ENCODE measurements at regions not wholly inside any gene's neighbourhood (a gene's known extent, or its start where the extent isn't known, plus 50 kb on each side); places are given as distances from the start of the nearest gene placed in this dataset.
A peak's percentile ranks its signal among the peaks of the same experiment; 100 is the strongest.

- DNase-seq, result no peak
Observed at GRCh38 chr15:89421219-89421618, 75.2 kb downstream of the RHCG start.

GRCh38 chr15:89419370-89419984 lies 76.9 kb downstream of the RHCG start:
- DNase-seq, result peak; percentile 30

GRCh38 chr15:89417206-89417725 lies 79.1 kb downstream of the RHCG start:
- DNase-seq, result no peak

- DNase-seq, result peak; percentile 24
Observed at GRCh38 chr15:89416339-89417183, 79.8 kb downstream of the RHCG start.

- no peak for DNase-seq
Observed at GRCh38 chr15:89414571-89414970, 79.9 kb upstream of the POLG start.

GRCh38 chr15:89413877-89414276 lies 79.3 kb upstream of the POLG start:
- no peak for DNase-seq

GRCh38 chr15:89412905-89413411 lies 78.3 kb upstream of the POLG start:
- no peak for DNase-seq

GRCh38 chr15:89410039-89410435 lies 75.4 kb upstream of the POLG start:
- DNase-seq, result no peak

- no peak for DNase-seq
Observed at GRCh38 chr15:89409184-89410038, 74.8 kb upstream of the POLG start.

- no peak for DNase-seq
Observed at GRCh38 chr15:89408372-89409183, 74.0 kb upstream of the POLG start.

GRCh38 chr15:89406940-89407607 lies 72.5 kb upstream of the POLG start:
- no peak for DNase-seq

GRCh38 chr15:89406218-89406939 lies 71.8 kb upstream of the POLG start:
- no peak for DNase-seq

GRCh38 chr15:89405494-89405893 lies 70.9 kb upstream of the POLG start:
- DNase-seq, result no peak

- DNase-seq, result no peak
Observed at GRCh38 chr15:89404023-89404422, 69.4 kb upstream of the POLG start.

- DNase-seq, result no peak
Observed at GRCh38 chr15:89402518-89402805, 67.8 kb upstream of the POLG start.

GRCh38 chr15:89401631-89402517 lies 67.2 kb upstream of the POLG start:
- peak; percentile 21 for DNase-seq

- no peak for DNase-seq
Observed at GRCh38 chr15:89400782-89401545, 66.3 kb upstream of the POLG start.

GRCh38 chr15:89400116-89400781 lies 65.6 kb upstream of the POLG start:
- no peak for DNase-seq

Data from fibroblast of skin of abdomen (primary cell).